ENCODE measurements at regions not wholly inside any gene's neighbourhood (a gene's known extent, or its start where the extent isn't known, plus 50 kb on each side); places are given as distances from the start of the nearest gene placed in this dataset.

- H3K27me3 Mint-ChIP-seq: peaks cover 2% of the 10 kb centered on the region
- H3K27ac Mint-ChIP-seq: no peak overlapping the region
- no peaks in the 10 kb centered on the region for H3K9me3 Mint-ChIP-seq
- H3K4me1 Mint-ChIP-seq: no peaks in the 10 kb centered on the region
- H3K36me3 Mint-ChIP-seq: no peaks in the 10 kb centered on the region
- H3K4me3 Mint-ChIP-seq: no peak overlapping the region
These were observed 188.3 kb upstream of the MCHR2 start for GRCh38 chr6:100182313-100182712.

GRCh38 chr6:100181309-100181708 is 187.3 kb upstream of the MCHR2 start:
- Mint-ChIP-seq H3K36me3 (no peaks in the 10 kb centered on the region), H3K4me3 (no peak overlapping the region), H3K27me3 (no peaks in the 10 kb centered on the region), H3K9me3 (no peaks in the 10 kb centered on the region), H3K4me1 (no peaks in the 10 kb centered on the region), H3K27ac (no peak overlapping the region)

GRCh38 chr6:100179576-100179975 is 185.6 kb upstream of the MCHR2 start:
- Mint-ChIP-seq H3K4me3 (no peak overlapping the region), H3K9me3 (no peaks in the 10 kb centered on the region), H3K36me3 (no peaks in the 10 kb centered on the region), H3K27me3 (no peaks in the 10 kb centered on the region), H3K27ac (no peak overlapping the region), H3K4me1 (no peaks in the 10 kb centered on the region)

GRCh38 chr6:100177956-100178355 is 183.9 kb upstream of the MCHR2 start:
- Mint-ChIP-seq H3K9me3 (no peaks in the 10 kb centered on the region), H3K4me3 (no peak overlapping the region), H3K36me3 (no peaks in the 10 kb centered on the region), H3K27ac (no peak overlapping the region), H3K27me3 (peaks cover 1% of the 10 kb centered on the region), H3K4me1 (no peaks in the 10 kb centered on the region)

- Mint-ChIP-seq H3K4me1 (no peaks in the 10 kb centered on the region), H3K36me3 (no peaks in the 10 kb centered on the region), H3K4me3 (no peak overlapping the region), H3K27me3 (peaks cover 2% of the 10 kb centered on the region), H3K9me3 (no peaks in the 10 kb centered on the region), H3K27ac (no peak overlapping the region)
These were observed 183.1 kb upstream of the MCHR2 start for GRCh38 chr6:100176951-100177710.

- no peak overlapping the region for H3K4me3 Mint-ChIP-seq
These were observed 182.4 kb upstream of the MCHR2 start for GRCh38 chr6:100176311-100176950.

GRCh38 chr6:100175814-100176310 is 181.8 kb upstream of the MCHR2 start:
- H3K36me3 Mint-ChIP-seq: no peaks in the 10 kb centered on the region
- H3K4me1 Mint-ChIP-seq: no peaks in the 10 kb centered on the region
- H3K4me3 Mint-ChIP-seq: no peak overlapping the region
- H3K27me3 Mint-ChIP-seq: peaks cover 3% of the 10 kb centered on the region
- H3K9me3 Mint-ChIP-seq: no peaks in the 10 kb centered on the region
- H3K27ac Mint-ChIP-seq: no peak overlapping the region

More at GRCh38 chr6:100176311-100176950, 182.4 kb upstream of the MCHR2 start:
- no peaks in the 10 kb centered on the region for H3K4me1 Mint-ChIP-seq
- H3K9me3 Mint-ChIP-seq: no peaks in the 10 kb centered on the region
- H3K27ac Mint-ChIP-seq: no peak overlapping the region
- peaks cover 3% of the 10 kb centered on the region for H3K27me3 Mint-ChIP-seq
- no peaks in the 10 kb centered on the region for H3K36me3 Mint-ChIP-seq

- Mint-ChIP-seq H3K36me3 (no peaks in the 10 kb centered on the region), H3K4me3 (no peak overlapping the region), H3K27ac (no peak overlapping the region), H3K4me1 (no peaks in the 10 kb centered on the region), H3K27me3 (peaks cover 3% of the 10 kb centered on the region), H3K9me3 (no peaks in the 10 kb centered on the region)
These were observed 179.2 kb upstream of the MCHR2 start for GRCh38 chr6:100173211-100173610.

- no peak overlapping the region for H3K27ac Mint-ChIP-seq
- H3K9me3 Mint-ChIP-seq: no peaks in the 10 kb centered on the region
- no peaks in the 10 kb centered on the region for H3K36me3 Mint-ChIP-seq
- peaks cover 3% of the 10 kb centered on the region for H3K27me3 Mint-ChIP-seq
- no peak overlapping the region for H3K4me3 Mint-ChIP-seq
- no peaks in the 10 kb centered on the region for H3K4me1 Mint-ChIP-seq
These were observed 178.3 kb upstream of the MCHR2 start for GRCh38 chr6:100172322-100172713.

- Mint-ChIP-seq H3K4me3 (no peak overlapping the region), H3K27me3 (peaks cover 3% of the 10 kb centered on the region), H3K4me1 (no peaks in the 10 kb centered on the region), H3K27ac (no peak overlapping the region), H3K36me3 (no peaks in the 10 kb centered on the region), H3K9me3 (no peaks in the 10 kb centered on the region)
These were observed 177.7 kb upstream of the MCHR2 start for GRCh38 chr6:100171533-100172321.

GRCh38 chr6:100168148-100168547 is 174.1 kb upstream of the MCHR2 start:
- H3K27me3 Mint-ChIP-seq: peaks cover 3% of the 10 kb centered on the region
- no peak overlapping the region for H3K27ac Mint-ChIP-seq
- no peaks in the 10 kb centered on the region for H3K9me3 Mint-ChIP-seq
- no peaks in the 10 kb centered on the region for H3K36me3 Mint-ChIP-seq
- H3K4me3 Mint-ChIP-seq: no peak overlapping the region
- no peaks in the 10 kb centered on the region for H3K4me1 Mint-ChIP-seq

- H3K4me1 Mint-ChIP-seq: no peaks in the 10 kb centered on the region
- peaks cover 7% of the 10 kb centered on the region for H3K27me3 Mint-ChIP-seq
- H3K36me3 Mint-ChIP-seq: no peaks in the 10 kb centered on the region
- no peak overlapping the region for H3K4me3 Mint-ChIP-seq
- H3K9me3 Mint-ChIP-seq: no peaks in the 10 kb centered on the region
- H3K27ac Mint-ChIP-seq: no peak overlapping the region
These were observed 173.6 kb upstream of the MCHR2 start for GRCh38 chr6:100167585-100167984.

GRCh38 chr6:100166956-100167355 is 172.9 kb upstream of the MCHR2 start:
- Mint-ChIP-seq H3K9me3 (no peaks in the 10 kb centered on the region), H3K4me3 (no peak overlapping the region), H3K4me1 (no peaks in the 10 kb centered on the region)

GRCh38 chr6:100165442-100165841 is 171.4 kb upstream of the MCHR2 start:
- Mint-ChIP-seq H3K9me3 (no peaks in the 10 kb centered on the region), H3K27ac (no peak overlapping the region), H3K36me3 (no peaks in the 10 kb centered on the region), H3K27me3 (peaks cover 7% of the 10 kb centered on the region), H3K4me3 (no peak overlapping the region), H3K4me1 (no peaks in the 10 kb centered on the region)

More at GRCh38 chr6:100166956-100167355, 172.9 kb upstream of the MCHR2 start:
- Mint-ChIP-seq H3K36me3 (no peaks in the 10 kb centered on the region), H3K27ac (no peak overlapping the region), H3K27me3 (peaks cover 6% of the 10 kb centered on the region)

GRCh38 chr6:100163035-100163434 is 169.0 kb upstream of the MCHR2 start:
- Mint-ChIP-seq H3K27me3 (peaks cover 7% of the 10 kb centered on the region), H3K9me3 (no peaks in the 10 kb centered on the region), H3K4me1 (no peaks in the 10 kb centered on the region), H3K4me3 (no peak overlapping the region), H3K36me3 (no peaks in the 10 kb centered on the region), H3K27ac (no peak overlapping the region)
